SH-SY5Y (cell line): ENCODE measurements at regions not wholly inside any gene's neighbourhood (a gene's known extent, or its start where the extent isn't known, plus 50 kb on each side); places are given as distances from the start of the nearest gene placed in this dataset.

Experiments
- GATA2 ChIP-seq: IDR thresholded peaks from 2 replicates; pipeline ENCODE4 v1.6.1; 2011; ENCODE audit warnings: mild to moderate bottlenecking, low read depth, low read length
- GATA3 ChIP-seq: IDR thresholded peaks from 2 replicates; pipeline ENCODE4 v1.6.1; 2011; ENCODE audit warnings: low read depth, mild to moderate bottlenecking, low read length, moderate library complexity

GRCh38 chr20:16671753-16672152 is 58.1 kb upstream of the SNRPB2 start:
- TF ChIP-seq GATA3 (peak; percentile 66), GATA2 (peak; percentile 60; the same call in 1 of the 2 replicates)
